OCI-LY3 (cell line): ENCODE measurements at regions not wholly inside any gene's neighbourhood (a gene's known extent, or its start where the extent isn't known, plus 50 kb on each side); places are given as distances from the start of the nearest gene placed in this dataset.

Experiments used
- EZH2phosphoT487 ChIP-seq: fragments of 200-600 bp; shearing (Covaris generic); IDR thresholded peaks from 2 replicates; pipeline ENCODE4 v1.6.1; 2018; ENCODE audit warnings: antibody characterized with exemption, mixed run types, low read depth
- TF ChIP-seq, protein P1 (sequence below): fragments of 200-600, 300-600 bp; sonication (generic); IDR thresholded peaks from 2 replicates; pipeline ENCODE4 v1.5.1; 2014; ENCODE audit warnings: antibody characterized with exemption, low read length, low read depth

DNA sequence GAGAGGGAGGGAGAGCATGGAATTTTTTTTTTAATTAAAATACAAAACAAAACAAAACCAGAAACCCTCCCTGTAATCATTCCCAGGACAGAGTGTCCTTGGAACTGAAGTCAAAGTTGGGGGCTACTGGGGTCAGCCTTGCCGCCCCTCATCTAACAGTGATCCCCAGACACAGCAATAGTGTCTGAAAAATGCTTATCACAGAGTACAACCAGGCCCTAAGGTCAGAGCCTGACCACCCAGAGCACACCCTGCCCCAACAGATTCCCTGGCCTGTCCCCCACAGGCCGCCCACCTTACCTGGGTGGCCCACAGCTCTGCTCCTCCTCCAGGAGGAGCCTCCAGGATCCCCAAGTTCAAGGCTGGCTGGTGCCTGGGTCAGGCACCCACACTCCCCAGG, 101.6 kb upstream of the LINGO1 start:
- TF ChIP-seq, protein P1, sequence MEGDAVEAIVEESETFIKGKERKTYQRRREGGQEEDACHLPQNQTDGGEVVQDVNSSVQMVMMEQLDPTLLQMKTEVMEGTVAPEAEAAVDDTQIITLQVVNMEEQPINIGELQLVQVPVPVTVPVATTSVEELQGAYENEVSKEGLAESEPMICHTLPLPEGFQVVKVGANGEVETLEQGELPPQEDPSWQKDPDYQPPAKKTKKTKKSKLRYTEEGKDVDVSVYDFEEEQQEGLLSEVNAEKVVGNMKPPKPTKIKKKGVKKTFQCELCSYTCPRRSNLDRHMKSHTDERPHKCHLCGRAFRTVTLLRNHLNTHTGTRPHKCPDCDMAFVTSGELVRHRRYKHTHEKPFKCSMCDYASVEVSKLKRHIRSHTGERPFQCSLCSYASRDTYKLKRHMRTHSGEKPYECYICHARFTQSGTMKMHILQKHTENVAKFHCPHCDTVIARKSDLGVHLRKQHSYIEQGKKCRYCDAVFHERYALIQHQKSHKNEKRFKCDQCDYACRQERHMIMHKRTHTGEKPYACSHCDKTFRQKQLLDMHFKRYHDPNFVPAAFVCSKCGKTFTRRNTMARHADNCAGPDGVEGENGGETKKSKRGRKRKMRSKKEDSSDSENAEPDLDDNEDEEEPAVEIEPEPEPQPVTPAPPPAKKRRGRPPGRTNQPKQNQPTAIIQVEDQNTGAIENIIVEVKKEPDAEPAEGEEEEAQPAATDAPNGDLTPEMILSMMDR, result no peak
- TF ChIP-seq EZH2phosphoT487, result no peak
